BLaER1 treated with 17β-estradiol and CSF1 and Interleukin-3, amounts not matched to agents 10 nM and 100 nM (cell line): ENCODE measurements at regions not wholly inside any gene's neighbourhood (a gene's known extent, or its start where the extent isn't known, plus 50 kb on each side); places are given as distances from the start of the nearest gene placed in this dataset.
"Not testable (repeated sequence)": the region's sequence is repeated elsewhere in the genome, so short reads cannot be mapped to it uniquely, and the experiment has no call there.

Source experiments
- H3K27ac ChIP-seq, 11 experiments: shearing (Covaris generic); formaldehyde crosslinking; 2 replicates each; pipeline ENCODE4 v1.8.1; 2022
- H3K27me3 ChIP-seq, 11 experiments: shearing (Covaris generic); formaldehyde crosslinking; 2 replicates each; pipeline ENCODE4 v1.8.1; 2022
- H3K36me3 ChIP-seq, 11 experiments: shearing (Covaris generic); formaldehyde crosslinking; 2 replicates each; pipeline ENCODE4 v1.8.1; 2022
- H3K4me1 ChIP-seq, 10 experiments: shearing (Covaris generic); formaldehyde crosslinking; 2 replicates each; pipeline ENCODE4 v1.8.1; 2022
- H3K4me2 ChIP-seq, 11 experiments: shearing (Covaris generic); formaldehyde crosslinking; 2 replicates each; pipeline ENCODE4 v1.8.1; 2022
- H3K4me3 ChIP-seq, 10 experiments: shearing (Covaris generic); formaldehyde crosslinking; 2 replicates each; pipeline ENCODE4 v1.8.1; 2022
- H3K9ac ChIP-seq, 11 experiments: shearing (Covaris generic); formaldehyde crosslinking; 2 replicates each; pipeline ENCODE4 v1.8.1; 2022
- H3K9me3 ChIP-seq, 11 experiments: shearing (Covaris generic); formaldehyde crosslinking; replicated peaks in 1 of 11; 2 replicates each; pipeline ENCODE4 v1.8.1; 2022
- H4K20me1 ChIP-seq, 11 experiments: shearing (Covaris generic); formaldehyde crosslinking; 2 replicates each; pipeline ENCODE4 v1.8.1; 2022
- Cebpa-rat ChIP-seq, 11 experiments: shearing (Covaris generic); IDR thresholded peaks; 2 replicates each; pipeline ENCODE4 v1.8.1; 2022

DNA sequence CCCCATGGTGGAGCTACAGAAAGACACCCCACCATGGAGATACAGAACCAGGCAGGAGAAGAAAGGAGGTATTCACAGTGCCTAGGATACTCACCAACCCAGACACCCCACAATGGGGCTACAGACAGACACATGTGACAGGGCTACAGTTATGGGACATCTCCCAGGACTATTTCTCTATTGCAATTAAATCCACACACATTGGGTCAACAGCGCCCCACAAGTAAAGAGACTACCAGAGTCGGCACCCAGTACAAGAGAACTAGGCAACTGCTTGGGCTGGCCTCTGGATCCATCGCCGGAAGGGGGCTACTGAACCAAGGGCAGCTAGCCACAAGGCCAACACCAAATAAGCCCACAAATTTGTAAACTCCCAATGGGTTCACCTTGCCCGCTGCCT, 310.1 kb upstream of the NCKAP5 start:
- no peak overlapping the region for H3K9ac ChIP-seq
- H3K27me3 ChIP-seq: no peaks in the 10 kb centered on the region
- no peak overlapping the region for H3K4me3 ChIP-seq
- TF ChIP-seq Cebpa-rat (IDR thresholded peaks at IDR 0.05): no peak
- H3K9me3 ChIP-seq: peaks cover 0 to 4% (median 0%) of the 10 kb centered on the region in 11 experiments; a peak in 4 of 22 replicates
- no peak overlapping the region for H3K4me2 ChIP-seq
- H3K36me3 ChIP-seq: no peaks in the 10 kb centered on the region
- H3K4me1 ChIP-seq: no peaks in the 10 kb centered on the region
- H4K20me1 ChIP-seq: no peaks in the 10 kb centered on the region
- no peak overlapping the region for H3K27ac ChIP-seq

DNA sequence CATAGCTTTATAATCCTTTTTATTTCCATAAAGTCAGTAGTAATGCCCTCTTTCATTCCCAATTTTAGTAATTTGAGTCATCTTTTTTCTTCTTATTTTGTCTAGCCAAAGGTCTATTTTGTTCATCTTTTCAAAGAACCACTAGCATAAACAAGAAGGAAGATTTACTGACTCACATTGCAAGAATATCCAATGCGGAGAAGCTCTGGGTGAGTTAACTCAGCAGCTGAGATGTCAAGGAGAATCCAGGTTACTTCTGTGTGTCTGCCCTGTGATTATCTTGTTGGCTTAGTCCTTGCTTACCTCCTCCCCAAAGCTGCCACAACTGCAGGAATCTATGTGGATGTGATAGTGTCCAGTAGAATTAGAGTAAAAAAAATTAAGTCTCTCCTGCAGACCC, 311.4 kb upstream of the NCKAP5 start:
- no peaks in the 10 kb centered on the region for H3K27me3 ChIP-seq
- no peak for TF ChIP-seq Cebpa-rat (IDR thresholded peaks at IDR 0.05)

DNA sequence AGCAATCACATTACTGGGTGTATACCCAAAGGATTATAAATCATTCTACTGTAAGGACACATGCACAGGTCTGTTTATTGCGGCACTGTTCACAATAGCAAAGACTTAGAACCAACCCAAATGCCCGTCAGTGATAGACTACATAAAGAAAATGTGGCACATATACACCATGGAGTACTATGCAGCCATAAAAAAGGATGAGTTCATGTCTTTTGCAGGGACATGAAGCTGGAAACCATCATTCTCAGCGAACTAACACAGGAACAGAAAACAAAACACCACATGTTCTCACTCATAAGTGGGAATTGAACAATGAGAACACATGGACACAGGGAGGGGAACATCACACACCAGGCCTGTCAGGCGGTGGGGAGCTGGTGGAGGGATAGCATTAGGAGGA, 313.9 kb upstream of the NCKAP5 start:
- H3K27ac ChIP-seq, H3K36me3 ChIP-seq, H4K20me1 ChIP-seq, H3K9me3 ChIP-seq, H3K4me2 ChIP-seq, H3K4me3 ChIP-seq, H3K9ac ChIP-seq, H3K27me3 ChIP-seq: not testable (repeated sequence)
- peaks cover 12 to 23% (median 16%) of the 10 kb centered on the region in 10 experiments; a peak in 19 of 20 replicates for H3K4me1 ChIP-seq

More for the DNA sequence above, 311.4 kb upstream of the NCKAP5 start:
- Histone ChIP-seq H4K20me1 (no peaks in the 10 kb centered on the region), H3K36me3 (no peaks in the 10 kb centered on the region), H3K4me3 (no peak overlapping the region), H3K4me2 (no peak overlapping the region), H3K4me1 (no peaks in the 10 kb centered on the region; a peak in 1 of 20 replicates), H3K27ac (no peak overlapping the region), H3K9me3 (no peaks in the 10 kb centered on the region), H3K9ac (no peak overlapping the region)

GRCh38 chr2:133884739-133885381, 316.6 kb upstream of the NCKAP5 start:
- no peak overlapping the region for H3K4me3 ChIP-seq
- H3K9me3 ChIP-seq: no peaks in the 10 kb centered on the region
- H3K4me2 ChIP-seq: peak overlapping the region in 9 of 11 experiments; percentile 4 to 48 (median 31); a peak in 12 of 22 replicates
- H3K9ac ChIP-seq: 0 out of 22 replicates have a peak overlapping the region, but pooled peaks of 1 of the 11 experiments have one; percentile 27
- H4K20me1 ChIP-seq: no peaks in the 10 kb centered on the region
- H3K36me3 ChIP-seq: no peaks in the 10 kb centered on the region
- H3K27me3 ChIP-seq: no peaks in the 10 kb centered on the region
- peaks cover 12 to 23% (median 16%) of the 10 kb centered on the region in 10 experiments; a peak in 19 of 20 replicates for H3K4me1 ChIP-seq
- no peak for TF ChIP-seq Cebpa-rat (IDR thresholded peaks at IDR 0.05)
- H3K27ac ChIP-seq: no peak overlapping the region

- peak overlapping the region in 3 of 11 experiments; percentile 4 to 15 (median 11); a peak in 3 of 22 replicates for H3K4me2 ChIP-seq
- no peaks in the 10 kb centered on the region for H3K36me3 ChIP-seq
- H3K27me3 ChIP-seq: no peaks in the 10 kb centered on the region
- H3K9ac ChIP-seq: no peak overlapping the region
- no peak overlapping the region for H3K4me3 ChIP-seq
- H4K20me1 ChIP-seq: no peaks in the 10 kb centered on the region
- H3K9me3 ChIP-seq: no peaks in the 10 kb centered on the region
- peaks cover 12 to 23% (median 16%) of the 10 kb centered on the region in 10 experiments; a peak in 19 of 20 replicates for H3K4me1 ChIP-seq
- no peak for TF ChIP-seq Cebpa-rat (IDR thresholded peaks at IDR 0.05)
- H3K27ac ChIP-seq: no peak overlapping the region
Measured at GRCh38 chr2:133885847-133886246, 317.6 kb upstream of the NCKAP5 start.

- H3K27me3 ChIP-seq: no peaks in the 10 kb centered on the region
- H3K27ac ChIP-seq: no peak overlapping the region
- peaks cover 12 to 23% (median 16%) of the 10 kb centered on the region in 10 experiments; a peak in 19 of 20 replicates for H3K4me1 ChIP-seq
- no peak overlapping the region for H3K4me3 ChIP-seq
- TF ChIP-seq Cebpa-rat (IDR thresholded peaks at IDR 0.05): no peak
- H3K9me3 ChIP-seq: no peaks in the 10 kb centered on the region
- no peak overlapping the region for H3K9ac ChIP-seq
- no peaks in the 10 kb centered on the region for H4K20me1 ChIP-seq
- peak overlapping the region in 2 of 11 experiments; percentile 28 to 29; a peak in 2 of 22 replicates for H3K4me2 ChIP-seq
- no peaks in the 10 kb centered on the region for H3K36me3 ChIP-seq
Measured at GRCh38 chr2:133886735-133887675, 318.7 kb upstream of the NCKAP5 start.

GRCh38 chr2:133887676-133888040, 319.4 kb upstream of the NCKAP5 start:
- TF ChIP-seq Cebpa-rat (IDR thresholded peaks at IDR 0.05): no peak
- peaks cover 0 to 3% (median 0%) of the 10 kb centered on the region in 11 experiments; a peak in 2 of 22 replicates for H3K9me3 ChIP-seq
- no peak overlapping the region for H3K27ac ChIP-seq
- H3K36me3 ChIP-seq: no peaks in the 10 kb centered on the region
- no peak overlapping the region for H3K4me3 ChIP-seq
- no peaks in the 10 kb centered on the region for H4K20me1 ChIP-seq
- no peak overlapping the region for H3K9ac ChIP-seq
- no peaks in the 10 kb centered on the region for H3K27me3 ChIP-seq
- peaks cover 12 to 23% (median 16%) of the 10 kb centered on the region in 10 experiments; a peak in 19 of 20 replicates for H3K4me1 ChIP-seq
- no peak overlapping the region for H3K4me2 ChIP-seq

GRCh38 chr2:133888107-133888506, 319.8 kb upstream of the NCKAP5 start:
- Histone ChIP-seq H4K20me1 (no peaks in the 10 kb centered on the region), H3K4me3 (no peak overlapping the region), H3K36me3 (no peaks in the 10 kb centered on the region), H3K4me1 (peaks cover 12 to 23% (median 16%) of the 10 kb centered on the region in 10 experiments; a peak in 19 of 20 replicates), H3K27ac (no peak overlapping the region), H3K9me3 (peaks cover 0 to 7% (median 2%) of the 10 kb centered on the region in 11 experiments; a peak in 10 of 22 replicates), H3K9ac (no peak overlapping the region), H3K27me3 (no peaks in the 10 kb centered on the region), H3K4me2 (no peak overlapping the region)
- TF ChIP-seq Cebpa-rat (IDR thresholded peaks at IDR 0.05): no peak

- no peak overlapping the region for H3K9ac ChIP-seq
- no peaks in the 10 kb centered on the region for H4K20me1 ChIP-seq
- TF ChIP-seq Cebpa-rat (IDR thresholded peaks at IDR 0.05): no peak
- H3K27ac ChIP-seq: no peak overlapping the region
- H3K36me3 ChIP-seq: no peaks in the 10 kb centered on the region
- H3K4me2 ChIP-seq: no peak overlapping the region
- H3K4me3 ChIP-seq: no peak overlapping the region
- H3K27me3 ChIP-seq: no peaks in the 10 kb centered on the region
- H3K4me1 ChIP-seq: peaks cover 12 to 23% (median 16%) of the 10 kb centered on the region in 10 experiments; a peak in 19 of 20 replicates
- peaks cover 0 to 14% (median 8%) of the 10 kb centered on the region in 11 experiments; a peak in 18 of 22 replicates for H3K9me3 ChIP-seq
Measured at GRCh38 chr2:133888621-133889219, 320.5 kb upstream of the NCKAP5 start.
